Lower lobe of right lung (tissue), 2 donors: ENCODE measurements at regions not wholly inside any gene's neighbourhood (a gene's known extent, or its start where the extent isn't known, plus 50 kb on each side); places are given as distances from the start of the nearest gene placed in this dataset.

ENCODE experiments used
- ATAC-seq, 2 donors: fragments of 200-7000 bp; cut with Tn5 transposase; one replicate each; pipeline ENCODE4 v1.9.1; 2020 to 2022; ENCODE audit warnings: mild to moderate bottlenecking in 2 of 2, moderate library complexity in 2 of 2
- DNase-seq: peaks from one replicate; pipeline ENCODE4 v3.0.0-alpha.2; 2020
- H3K27ac ChIP-seq: fragments of 200-600 bp; one replicate; pipeline ENCODE4 v1.8.0; 2022
- H3K27me3 ChIP-seq: fragments of 200-600 bp; one replicate; pipeline ENCODE4 v1.8.0; 2022; ENCODE audit warnings: low read depth
- H3K36me3 ChIP-seq: fragments of 200-600 bp; one replicate; pipeline ENCODE4 v1.8.0; 2022; ENCODE audit warnings: mild to moderate bottlenecking
- H3K4me1 ChIP-seq: fragments of 200-600 bp; one replicate; pipeline ENCODE4 v1.8.0; 2022
- H3K4me3 ChIP-seq: fragments of 200-600 bp; one replicate; pipeline ENCODE4 v1.8.0; 2022; ENCODE audit warnings: mild to moderate bottlenecking
- H3K9me3 ChIP-seq: fragments of 200-600 bp; one replicate; pipeline ENCODE4 v1.8.0; 2022
- CTCF ChIP-seq: fragments of 200-600 bp; IDR thresholded peaks from one replicate; pipeline ENCODE4 v1.8.0; 2022; ENCODE audit warnings: antibody characterized with exemption, mild to moderate bottlenecking
- intact Hi-C: fragments of 100-400 bp; cut with DNase I; formaldehyde crosslinking; loops from one replicate; pipeline ENCODE4 v1.11.0; 2022
- donor health status: DM: no; HTN: yes; CAD: no; lungs with severe emphysema.

DNA sequence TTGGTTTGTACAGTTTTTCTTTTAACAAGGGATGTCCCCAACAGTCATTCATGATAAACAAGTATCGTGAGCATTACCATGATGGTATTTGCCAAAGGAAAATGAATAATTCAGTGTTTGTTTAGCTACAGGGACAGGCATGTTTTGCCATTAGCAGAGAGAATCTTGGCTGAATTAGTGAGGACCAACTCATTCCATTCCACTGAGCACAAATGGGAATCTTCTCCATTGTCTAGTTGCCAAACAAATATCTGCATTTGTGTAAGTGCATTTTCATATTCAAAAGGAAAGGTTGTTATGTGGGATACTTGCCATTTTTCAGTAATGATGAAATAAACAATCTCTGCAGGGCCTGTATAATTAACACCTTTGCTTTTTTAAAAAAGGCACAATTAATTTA lies 1762.6 kb downstream of the RPA4 start:
- intact Hi-C loops = no loop called here
- H3K9me3 ChIP-seq = no peaks in the 10 kb centered on the region
- no peak for ATAC-seq

GRCh38 chrX:98654565-98654964 lies 1755.5 kb downstream of the PCDH19 start:
- no peak for TF ChIP-seq CTCF
- no peak for ATAC-seq

More for the DNA sequence above, 1762.6 kb downstream of the RPA4 start:
- no peak for DNase-seq
- no peak overlapping the region for H3K27ac ChIP-seq
- H3K36me3 ChIP-seq = no peaks in the 10 kb centered on the region
- no peak overlapping the region for H3K4me3 ChIP-seq
- H3K27me3 ChIP-seq = no peaks in the 10 kb centered on the region
- no peaks in the 10 kb centered on the region for H3K4me1 ChIP-seq
- no peak for TF ChIP-seq CTCF

More at GRCh38 chrX:98654565-98654964, 1755.5 kb downstream of the PCDH19 start:
- no peak for DNase-seq
- H3K27me3 ChIP-seq = no peaks in the 10 kb centered on the region
- H3K4me3 ChIP-seq = no peak overlapping the region
- no peak overlapping the region for H3K27ac ChIP-seq
- no peaks in the 10 kb centered on the region for H3K36me3 ChIP-seq
- H3K4me1 ChIP-seq = no peaks in the 10 kb centered on the region
- intact Hi-C loops = no loop called here
- H3K9me3 ChIP-seq = no peaks in the 10 kb centered on the region
